Progenitor cell of endocrine pancreas (in vitro differentiated cells): ENCODE measurements at regions not wholly inside any gene's neighbourhood (a gene's known extent, or its start where the extent isn't known, plus 50 kb on each side); places are given as distances from the start of the nearest gene placed in this dataset.

Experiments
- DNase-seq: peaks from one replicate; pipeline ENCODE4 v3.0.0; 2021; ENCODE audit warnings: low spot score; ENCODE audit not compliant: unreplicated experiment
- H3K27ac Mint-ChIP-seq: 2 replicates; pipeline ENCODE4 v1.8.0; 2021; ENCODE audit warnings: mild to moderate bottlenecking, moderate library complexity, mixed read lengths
- H3K27me3 Mint-ChIP-seq: 2 replicates; pipeline ENCODE4 v1.8.0; 2021; ENCODE audit warnings: mixed read lengths
- H3K36me3 Mint-ChIP-seq: 2 replicates; pipeline ENCODE4 v1.8.0; 2022; ENCODE audit warnings: mixed read lengths; ENCODE audit not compliant: insufficient read depth
- H3K4me1 Mint-ChIP-seq: 2 replicates; pipeline ENCODE4 v1.8.0; 2021; ENCODE audit warnings: low read depth, mixed read lengths
- H3K4me3 Mint-ChIP-seq: 2 replicates; pipeline ENCODE4 v1.8.0; 2021; ENCODE audit warnings: low read depth, mild to moderate bottlenecking, moderate library complexity, mixed read lengths
- H3K9me3 Mint-ChIP-seq: 2 replicates; pipeline ENCODE4 v1.8.0; 2021; ENCODE audit warnings: low read depth, mixed read lengths
- CTCF ChIP-seq: fragments of 200-600 bp; sonication (generic); IDR thresholded peaks from one replicate; pipeline ENCODE4 v1.5.0; 2021; ENCODE audit warnings: antibody characterized with exemption, mild to moderate bottlenecking; ENCODE audit not compliant: unreplicated experiment

- H3K9me3 Mint-ChIP-seq, result no peaks in the 10 kb centered on the region
- H3K27ac Mint-ChIP-seq, result no peak overlapping the region
- H3K4me1 Mint-ChIP-seq, result no peaks in the 10 kb centered on the region
- peaks cover 3% of the 10 kb centered on the region for H3K27me3 Mint-ChIP-seq
- TF ChIP-seq CTCF, result peak; percentile 90
- H3K4me3 Mint-ChIP-seq, result no peak overlapping the region
- no peaks in the 10 kb centered on the region for H3K36me3 Mint-ChIP-seq
- peak; percentile 37 for DNase-seq
These were observed 383.5 kb downstream of the OMA1 start for GRCh38 chr1:58162952-58163550.

GRCh38 chr1:58159434-58159830, 387.1 kb downstream of the OMA1 start:
- DNase-seq, result no peak
- no peak overlapping the region for H3K27ac Mint-ChIP-seq
- no peaks in the 10 kb centered on the region for H3K4me1 Mint-ChIP-seq

GRCh38 chr1:58158506-58159433, 387.8 kb downstream of the OMA1 start:
- DNase-seq, result no peak
- no peaks in the 10 kb centered on the region for H3K9me3 Mint-ChIP-seq
- H3K27ac Mint-ChIP-seq, result no peak overlapping the region
- no peak overlapping the region for H3K4me3 Mint-ChIP-seq
- peaks cover 7% of the 10 kb centered on the region for H3K27me3 Mint-ChIP-seq
- TF ChIP-seq CTCF, result no peak
- no peaks in the 10 kb centered on the region for H3K36me3 Mint-ChIP-seq
- no peaks in the 10 kb centered on the region for H3K4me1 Mint-ChIP-seq

More at GRCh38 chr1:58159434-58159830, 387.1 kb downstream of the OMA1 start:
- H3K4me3 Mint-ChIP-seq, result no peak overlapping the region
- H3K9me3 Mint-ChIP-seq, result no peaks in the 10 kb centered on the region
- H3K36me3 Mint-ChIP-seq, result no peaks in the 10 kb centered on the region
- TF ChIP-seq CTCF, result no peak
- H3K27me3 Mint-ChIP-seq, result peaks cover 6% of the 10 kb centered on the region

- H3K36me3 Mint-ChIP-seq, result no peaks in the 10 kb centered on the region
- peaks cover 7% of the 10 kb centered on the region for H3K27me3 Mint-ChIP-seq
- no peaks in the 10 kb centered on the region for H3K4me1 Mint-ChIP-seq
- DNase-seq, result no peak
- no peak overlapping the region for H3K4me3 Mint-ChIP-seq
- no peaks in the 10 kb centered on the region for H3K9me3 Mint-ChIP-seq
- TF ChIP-seq CTCF, result no peak
- H3K27ac Mint-ChIP-seq, result no peak overlapping the region
These were observed 388.5 kb downstream of the OMA1 start for GRCh38 chr1:58158016-58158415.

- no peak for TF ChIP-seq CTCF
- H3K4me1 Mint-ChIP-seq, result no peaks in the 10 kb centered on the region
- DNase-seq, result no peak
- H3K36me3 Mint-ChIP-seq, result no peaks in the 10 kb centered on the region
- H3K4me3 Mint-ChIP-seq, result no peak overlapping the region
- H3K9me3 Mint-ChIP-seq, result no peaks in the 10 kb centered on the region
- no peak overlapping the region for H3K27ac Mint-ChIP-seq
- peaks cover 10% of the 10 kb centered on the region for H3K27me3 Mint-ChIP-seq
These were observed 389.3 kb downstream of the OMA1 start for GRCh38 chr1:58157256-58157655.
